Natural killer cell (primary cell): ENCODE measurements at regions not wholly inside any gene's neighbourhood (a gene's known extent, or its start where the extent isn't known, plus 50 kb on each side); places are given as distances from the start of the nearest gene placed in this dataset.

ENCODE experiments used
- ATAC-seq, 3 donors: fragments of 150-1000 bp in 2 of 3; fragments of 200-7000 bp in 1 of 3; cut with Tn5 transposase; 1 replicate in 1 of 3; 2 replicates in 2 of 3; pipeline ENCODE4 v1.10.0; 2021; ENCODE audit warnings: mild to moderate bottlenecking in 2 of 3, moderate library complexity in 2 of 3
- DNase-seq, 2 donors: peaks; one replicate each; pipeline versions ENCODE4 v3.0.0 to v3.0.0-alpha.2; 2013 to 2021; ENCODE audit warnings: mixed read lengths in 1 of 2
- H3K27ac ChIP-seq: one replicate; pipeline ENCODE4 v1.5.1; 2013; ENCODE audit warnings: mild to moderate bottlenecking, low read length
- H3K27me3 ChIP-seq: one replicate; pipeline ENCODE4 v1.6.1; 2013; ENCODE audit warnings: low read length; ENCODE audit not compliant: control insufficient read depth, insufficient read depth
- H3K36me3 ChIP-seq: one replicate; pipeline ENCODE4 v1.6.1; 2013; ENCODE audit warnings: low read length; ENCODE audit not compliant: control insufficient read depth, insufficient read depth
- H3K4me1 ChIP-seq: one replicate; pipeline ENCODE4 v1.6.1; 2013; ENCODE audit warnings: low read length; ENCODE audit not compliant: control insufficient read depth, insufficient read depth
- H3K4me3 ChIP-seq: one replicate; pipeline ENCODE4 v1.5.1; 2013; ENCODE audit warnings: low read length
- H3K9me3 ChIP-seq: one replicate; pipeline ENCODE4 v1.6.1; 2013; ENCODE audit warnings: low read length; ENCODE audit not compliant: control insufficient read depth, insufficient read depth
- H3K27ac Mint-ChIP-seq, 2 donors: one replicate each; pipeline ENCODE4 v1.8.0; 2022; ENCODE audit warnings: mild to moderate bottlenecking in 2 of 2, mixed read lengths in 2 of 2, moderate library complexity in 1 of 2
- H3K27me3 Mint-ChIP-seq, 2 donors: one replicate each; pipeline ENCODE4 v1.8.0; 2022; ENCODE audit warnings: low read depth in 2 of 2, mixed read lengths in 2 of 2
- H3K36me3 Mint-ChIP-seq: one replicate; pipeline ENCODE4 v1.8.0; 2022; ENCODE audit warnings: mixed read lengths
- H3K4me1 Mint-ChIP-seq, 2 donors: one replicate each; pipeline ENCODE4 v1.8.0; 2022; ENCODE audit warnings: mixed read lengths in 2 of 2
- H3K4me3 Mint-ChIP-seq: one replicate; pipeline ENCODE4 v1.8.0; 2022; ENCODE audit warnings: mild to moderate bottlenecking, moderate library complexity, mixed read lengths
- H3K9me3 Mint-ChIP-seq, 2 donors: one replicate each; pipeline ENCODE4 v1.8.0; 2022; ENCODE audit warnings: mixed read lengths in 2 of 2
- CTCF ChIP-seq: fragments of 200-600 bp; IDR thresholded peaks from one replicate; pipeline ENCODE4 v1.8.0; 2022; ENCODE audit warnings: antibody characterized with exemption
- WGBS: methylation state at CpG from one replicate; pipeline ENCODE4 v1.1.7; 2013; ENCODE audit warnings: missing lambda C conversion rate; ENCODE audit not compliant: insufficient coverage; 5-methylcytosine and 5-hydroxymethylcytosine counted together
- intact Hi-C: fragments of 100-400 bp; cut with micrococcal nuclease; formaldehyde crosslinking; loops from one replicate; pipeline ENCODE4 v1.14.2; 2022

GRCh38 chr16:86221085-86221484, 289.2 kb upstream of the FOXF1 start:
- Mint-ChIP-seq H3K27me3 (peaks cover 13 to 28% of the 10 kb centered on the region in 2 donors), H3K27ac (no peak overlapping the region), H3K9me3 (no peaks in the 10 kb centered on the region), H3K4me3 (no peak overlapping the region), H3K4me1 (no peaks in the 10 kb centered on the region), H3K36me3 (no peaks in the 10 kb centered on the region)
- H3K4me3 ChIP-seq: no peak overlapping the region
- no peak overlapping the region for H3K27ac ChIP-seq
- ATAC-seq (no peak), DNase-seq (no peak)
- H3K4me1 ChIP-seq: no peaks in the 10 kb centered on the region
- H3K36me3 ChIP-seq: no peaks in the 10 kb centered on the region
- H3K27me3 ChIP-seq: no peaks in the 10 kb centered on the region
- 91% methylated on average over 8 of the region's 8 CpGs for WGBS
- H3K9me3 ChIP-seq: no peaks in the 10 kb centered on the region
- intact Hi-C loops: no loop called here
- no peak for TF ChIP-seq CTCF

- Histone ChIP-seq H3K36me3 (no peaks in the 10 kb centered on the region), H3K27me3 (no peaks in the 10 kb centered on the region), H3K4me1 (no peaks in the 10 kb centered on the region), H3K27ac (no peak overlapping the region), H3K9me3 (no peaks in the 10 kb centered on the region), H3K4me3 (no peak overlapping the region)
- Mint-ChIP-seq H3K27ac (no peak overlapping the region), H3K4me1 (no peaks in the 10 kb centered on the region), H3K36me3 (no peaks in the 10 kb centered on the region), H3K27me3 (peaks cover 14 to 30% of the 10 kb centered on the region in 2 donors), H3K4me3 (no peak overlapping the region), H3K9me3 (no peaks in the 10 kb centered on the region)
- ATAC-seq (no peak), DNase-seq (no peak)
- intact Hi-C loops: no loop called here
- 62% methylated on average over 12 of the region's 13 CpGs for WGBS
- TF ChIP-seq CTCF: no peak
Measured at GRCh38 chr16:86222547-86222946, 287.8 kb upstream of the FOXF1 start.

GRCh38 chr16:86222965-86223551, 287.3 kb upstream of the FOXF1 start:
- DNase-seq: no peak
- Mint-ChIP-seq H3K27me3 (peaks cover 18 to 35% of the 10 kb centered on the region in 2 donors), H3K27ac (no peak overlapping the region), H3K4me3 (no peak overlapping the region), H3K36me3 (no peaks in the 10 kb centered on the region), H3K4me1 (no peaks in the 10 kb centered on the region), H3K9me3 (no peaks in the 10 kb centered on the region)
- Histone ChIP-seq H3K4me3 (no peak overlapping the region), H3K27ac (no peak overlapping the region), H3K27me3 (no peaks in the 10 kb centered on the region), H3K4me1 (no peaks in the 10 kb centered on the region), H3K36me3 (no peaks in the 10 kb centered on the region), H3K9me3 (no peaks in the 10 kb centered on the region)
- intact Hi-C loops: no loop called here
- ATAC-seq: no peak
- WGBS: 63% methylated on average over 10 of the region's 11 CpGs
- no peak for TF ChIP-seq CTCF

GRCh38 chr16:86224126-86224525, 286.2 kb upstream of the FOXF1 start:
- Mint-ChIP-seq H3K27ac (no peak overlapping the region), H3K36me3 (no peaks in the 10 kb centered on the region), H3K4me3 (no peak overlapping the region), H3K4me1 (no peaks in the 10 kb centered on the region), H3K27me3 (peaks cover 18 to 35% of the 10 kb centered on the region in 2 donors), H3K9me3 (no peaks in the 10 kb centered on the region)
- Histone ChIP-seq H3K36me3 (no peaks in the 10 kb centered on the region), H3K4me3 (no peak overlapping the region), H3K27me3 (no peaks in the 10 kb centered on the region), H3K9me3 (no peaks in the 10 kb centered on the region), H3K4me1 (no peaks in the 10 kb centered on the region), H3K27ac (no peak overlapping the region)
- DNase-seq: no peak
- intact Hi-C loops: no loop called here
- peak in 1 of 3 donors; percentile 14 for ATAC-seq
- 82% methylated on average over 5 of the region's 5 CpGs for WGBS
- no peak for TF ChIP-seq CTCF
